ENCODE measurements at regions not wholly inside any gene's neighbourhood (a gene's known extent, or its start where the extent isn't known, plus 50 kb on each side); places are given as distances from the start of the nearest gene placed in this dataset.
A peak's percentile ranks its signal among the peaks of the same experiment; 100 is the strongest.
"Not testable (repeated sequence)": the region's sequence is repeated elsewhere in the genome, so short reads cannot be mapped to it uniquely, and the experiment has no call there.

DNA sequence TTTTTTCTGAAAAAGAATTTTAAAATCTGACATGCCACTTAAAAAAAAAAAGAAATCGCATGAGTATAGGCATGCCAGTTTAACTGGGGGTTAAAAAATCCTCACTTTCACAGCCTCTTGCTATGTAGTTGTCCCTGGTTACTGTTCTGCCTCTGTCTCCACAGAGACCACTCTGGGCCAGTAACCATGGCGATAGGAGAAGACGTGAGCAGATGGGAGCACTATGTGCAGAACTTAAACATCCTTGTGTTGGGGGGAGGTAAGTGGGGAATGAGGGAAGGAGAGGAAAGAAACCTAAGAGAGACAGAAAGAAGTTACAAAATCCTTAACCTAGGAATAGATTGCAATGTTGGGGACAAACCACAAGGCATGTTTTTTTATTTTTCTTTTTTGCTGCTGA lies 75.9 kb upstream of the CYRIA start:
- intact Hi-C loops (cut with micrococcal nuclease): no loop called here
- no peak for ATAC-seq
- no peak for DNase-seq

- peak; percentile 96 for ATAC-seq
- intact Hi-C loops (cut with micrococcal nuclease): no loop called here
- DNase-seq: peak; percentile 37
Measured at GRCh38 chr2:16739778-16740581, 74.3 kb upstream of the CYRIA start.

DNA sequence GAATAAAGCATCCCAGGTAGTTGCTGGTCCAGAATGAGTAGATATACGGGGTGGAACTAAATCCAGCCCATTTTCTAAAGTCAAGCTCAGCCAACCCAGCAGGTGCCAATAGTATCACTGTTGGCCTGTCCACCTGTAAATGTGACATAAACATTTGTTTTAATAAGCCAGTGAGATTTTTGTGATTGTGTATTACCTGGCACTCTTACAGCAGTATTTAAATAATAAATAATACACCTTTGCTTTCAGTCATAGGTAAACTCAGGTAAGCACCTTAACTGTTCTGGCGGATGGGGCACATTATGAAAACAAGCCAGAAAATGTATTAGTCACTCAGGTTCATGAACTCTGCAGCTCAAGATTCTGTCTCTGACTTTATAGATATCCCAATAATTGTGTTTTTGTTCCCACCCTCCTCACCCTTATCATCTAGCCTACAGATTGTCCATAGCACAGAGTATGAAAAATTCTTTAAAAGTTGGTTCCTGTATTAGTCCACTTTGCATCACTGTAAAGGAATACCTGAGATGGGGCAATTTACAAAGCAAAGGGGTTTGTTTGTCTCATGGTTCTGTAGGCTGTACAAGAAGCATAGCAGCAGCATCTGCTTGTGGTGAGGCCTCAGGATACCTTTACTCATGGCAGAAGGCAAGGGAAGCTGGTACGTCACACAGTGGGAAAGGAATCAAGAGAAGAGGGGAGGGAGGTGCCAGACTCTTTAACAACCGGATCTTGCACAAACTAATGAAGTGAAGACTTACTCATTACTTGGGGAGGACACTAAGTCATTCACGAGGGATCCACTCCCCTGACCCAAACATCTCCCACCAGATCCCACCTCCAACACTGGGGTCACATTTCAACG lies 73.0 kb upstream of the CYRIA start:
- intact Hi-C loops (cut with micrococcal nuclease): no loop called here
- no peak for DNase-seq
- no peak for ATAC-seq

DNA sequence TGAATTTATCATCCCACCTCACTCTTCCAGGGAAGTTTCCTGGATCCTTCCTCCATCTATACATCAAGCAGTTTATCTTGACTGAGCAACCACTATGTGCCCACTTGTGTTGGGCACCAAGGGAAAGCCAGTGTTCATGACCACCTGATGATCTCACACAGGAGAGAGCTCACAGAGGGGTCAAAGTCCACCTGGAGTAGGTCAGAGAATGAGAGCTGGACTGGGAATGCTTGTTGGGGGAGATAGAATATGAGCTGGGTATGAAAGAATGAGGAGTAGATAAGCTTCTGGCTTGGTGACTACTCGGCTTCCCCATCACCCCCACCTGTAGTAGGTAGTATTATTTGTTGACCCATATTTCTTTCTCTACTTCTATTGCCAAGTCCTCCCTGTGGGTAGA lies 72.2 kb upstream of the CYRIA start:
- intact Hi-C loops (cut with micrococcal nuclease): no loop called here
- DNase-seq: no peak
- ATAC-seq: no peak

DNA sequence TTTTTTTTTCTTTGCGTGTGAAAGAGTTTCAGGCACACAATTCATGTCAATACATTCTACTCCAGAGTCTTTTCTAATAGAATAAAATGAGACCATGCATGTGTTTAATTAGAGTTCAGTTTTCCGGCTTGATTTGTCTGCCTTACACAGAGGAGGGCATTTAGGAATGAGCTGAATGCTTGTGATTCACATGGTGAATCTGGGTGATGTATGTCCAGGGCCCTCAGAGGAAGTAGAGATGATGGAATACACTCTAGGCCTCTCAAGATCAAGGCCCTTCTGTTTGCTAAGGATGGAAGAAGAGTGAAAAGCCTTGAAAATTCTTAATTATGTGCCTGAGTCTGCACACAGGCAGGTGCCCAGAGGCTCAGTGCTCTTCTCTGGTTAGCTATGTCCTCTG lies 71.0 kb upstream of the CYRIA start:
- DNase-seq (no peak), ATAC-seq (no peak)
- intact Hi-C loops (cut with micrococcal nuclease): no loop called here

DNA sequence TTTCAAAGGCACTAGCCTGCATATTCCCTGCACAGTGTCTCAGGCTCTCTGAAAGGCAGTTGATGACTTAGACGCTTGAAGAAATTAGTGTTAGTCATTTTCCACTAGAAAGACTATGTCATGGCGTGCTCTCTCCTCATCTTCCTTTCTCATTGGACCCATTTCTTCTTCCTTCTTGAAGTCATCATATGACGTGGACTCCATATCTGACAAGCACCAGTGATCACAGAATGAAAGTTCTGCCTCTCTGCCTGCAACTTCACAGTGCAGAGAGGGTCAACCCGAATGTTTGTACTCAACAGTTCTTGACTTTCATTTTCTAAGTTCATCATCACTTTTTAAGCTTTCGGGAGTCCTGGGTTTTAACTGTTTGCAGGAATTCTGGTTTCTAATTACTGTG lies 63.7 kb upstream of the CYRIA start:
- ATAC-seq: no peak
- intact Hi-C loops (cut with micrococcal nuclease): no loop called here
- no peak for DNase-seq

GRCh38 chr2:16728351-16729136 lies 62.9 kb upstream of the CYRIA start:
- DNase-seq: no peak
- intact Hi-C loops (cut with micrococcal nuclease): no loop called here
- ATAC-seq: no peak

DNA sequence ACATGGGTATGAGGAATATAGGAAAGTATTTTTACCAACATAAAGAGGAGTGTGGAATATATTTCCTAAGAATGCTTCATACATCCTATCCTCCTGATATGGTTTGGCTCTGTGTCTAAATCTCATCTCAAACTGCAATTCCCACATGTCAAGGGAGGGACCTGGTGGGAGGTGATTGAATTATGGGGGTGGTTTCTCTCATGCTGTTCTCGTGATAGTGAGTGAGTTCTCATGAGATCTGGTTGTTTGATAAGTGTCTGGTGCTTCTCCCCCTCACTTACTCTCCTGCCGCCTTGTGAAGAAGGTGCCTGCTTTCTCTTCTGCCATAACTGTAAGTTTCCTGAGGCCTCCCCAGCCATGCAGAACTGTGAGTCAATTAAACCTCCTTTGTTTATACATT lies 62.2 kb upstream of the CYRIA start:
- intact Hi-C loops (cut with micrococcal nuclease); ATAC-seq; DNase-seq: not testable (repeated sequence)

DNA sequence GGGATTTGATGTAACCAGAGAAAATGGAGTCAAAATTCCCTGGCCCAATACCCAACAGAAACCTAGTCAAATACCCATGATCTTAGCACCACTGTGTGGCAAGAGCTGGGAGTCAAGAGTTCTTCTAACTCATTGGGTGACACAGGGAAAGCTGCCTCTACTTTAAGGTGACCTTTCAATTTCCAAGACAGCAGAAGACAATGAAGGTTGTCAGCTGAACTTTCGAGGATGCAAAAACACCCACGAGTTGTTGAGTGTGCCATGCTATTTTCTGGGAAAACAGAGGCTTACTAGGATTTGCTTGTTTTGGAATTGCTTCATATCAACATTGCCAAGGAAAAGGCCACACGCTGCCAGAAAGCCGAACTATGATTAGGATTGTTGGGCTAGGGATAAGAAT lies 61.6 kb upstream of the CYRIA start:
- intact Hi-C loops (cut with micrococcal nuclease): no loop called here
- no peak for DNase-seq
- peak; percentile 41 for ATAC-seq

DNA sequence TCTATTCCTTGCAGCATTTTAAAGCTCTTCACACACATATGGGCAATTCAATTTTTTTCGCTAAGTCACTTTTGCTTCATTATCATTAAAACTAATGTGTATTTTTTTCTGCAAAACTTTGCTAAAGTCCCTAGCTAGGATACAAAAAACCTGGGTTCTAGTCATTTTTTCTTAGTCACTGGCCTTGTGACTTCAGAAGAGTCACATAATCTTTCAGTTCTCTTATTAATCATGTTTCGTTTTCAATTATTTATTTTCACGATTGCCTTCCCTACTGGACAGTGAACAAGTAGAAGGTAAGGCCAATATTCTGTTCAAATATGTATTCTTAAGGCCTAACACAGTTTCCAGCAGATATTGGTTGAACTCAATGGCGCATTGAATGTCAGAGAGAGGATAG lies 60.9 kb upstream of the CYRIA start:
- no peak for ATAC-seq
- intact Hi-C loops (cut with micrococcal nuclease): no loop called here
- DNase-seq: no peak

- DNase-seq (no peak), ATAC-seq (no peak)
- intact Hi-C loops (cut with micrococcal nuclease): no loop called here
Measured at GRCh38 chr2:16726147-16726546, 60.5 kb upstream of the CYRIA start.

DNA sequence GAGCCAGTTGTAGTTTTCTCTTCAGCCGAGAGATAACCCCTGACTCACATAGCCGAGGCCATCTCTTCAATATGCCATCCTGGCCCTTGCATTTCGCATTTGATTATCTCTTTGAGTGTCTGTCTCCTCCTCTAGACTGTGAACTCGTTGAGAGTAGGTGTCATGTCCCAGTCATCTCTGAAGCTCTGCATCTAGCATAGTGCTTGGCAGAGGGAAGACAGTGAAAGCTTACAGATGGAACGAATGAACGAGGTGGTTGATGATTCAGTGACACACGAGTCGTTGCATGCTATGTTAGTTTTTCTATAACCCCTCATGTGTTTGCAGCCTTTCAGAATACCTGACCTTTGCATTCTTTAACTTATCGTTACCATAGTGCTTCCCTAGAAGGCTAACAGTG lies 59.9 kb upstream of the CYRIA start:
- no peak for ATAC-seq
- intact Hi-C loops (cut with micrococcal nuclease): no loop called here
- DNase-seq: no peak

DNA sequence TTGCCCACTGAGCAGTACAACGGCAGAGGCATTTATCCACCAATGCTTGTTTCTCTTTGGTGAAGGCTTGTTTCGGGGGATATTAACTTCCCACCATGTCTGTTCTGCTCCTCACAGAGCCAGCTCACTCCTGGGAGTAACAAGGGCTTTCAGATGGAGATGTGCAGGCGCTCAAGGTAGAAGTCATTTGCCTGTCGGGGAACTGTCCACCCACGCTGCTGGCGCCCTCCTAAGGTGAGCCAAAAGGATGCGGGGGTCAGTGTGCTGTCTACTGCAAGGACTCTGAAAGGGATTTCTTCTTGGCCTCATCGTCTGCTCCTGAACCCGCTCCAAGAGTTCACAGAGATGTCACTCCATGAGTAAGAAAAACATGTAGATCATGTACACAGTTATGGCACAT lies 57.0 kb upstream of the CYRIA start:
- intact Hi-C loops (cut with micrococcal nuclease): no loop called here
- DNase-seq: no peak
- ATAC-seq: no peak

- DNase-seq: no peak
- no peak for ATAC-seq
- intact Hi-C loops (cut with micrococcal nuclease): no loop called here
Measured at GRCh38 chr2:16722126-16722525, 56.5 kb upstream of the CYRIA start.

GRCh38 chr2:16721529-16721928 lies 55.9 kb upstream of the CYRIA start:
- DNase-seq; ATAC-seq; intact Hi-C loops (cut with micrococcal nuclease): not testable (repeated sequence)

DNA sequence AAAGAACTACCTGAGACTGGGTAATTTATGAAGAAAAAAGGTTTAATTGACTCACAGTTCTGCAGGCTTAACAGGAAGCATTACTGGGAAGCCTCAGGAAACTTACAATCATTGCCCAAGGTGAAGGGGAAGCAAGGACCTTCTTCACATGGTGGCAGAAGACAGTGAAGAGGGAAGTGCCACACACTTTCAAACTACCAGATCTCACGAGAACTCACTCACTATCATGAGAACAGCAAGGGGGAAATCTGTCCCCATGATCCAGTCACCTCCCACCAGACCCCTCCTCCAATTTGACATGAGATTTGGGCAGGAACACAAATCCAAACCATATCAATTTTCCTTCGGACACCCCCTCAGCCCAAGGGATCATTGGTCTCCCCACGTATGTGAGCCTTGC lies 55.1 kb upstream of the CYRIA start:
- ATAC-seq; intact Hi-C loops (cut with micrococcal nuclease); DNase-seq: not testable (repeated sequence)

GRCh38 chr2:16719485-16719808 lies 53.8 kb upstream of the CYRIA start:
- intact Hi-C loops (cut with micrococcal nuclease): no loop called here
- DNase-seq: peak; percentile 31
- ATAC-seq: peak; percentile 75

DNA sequence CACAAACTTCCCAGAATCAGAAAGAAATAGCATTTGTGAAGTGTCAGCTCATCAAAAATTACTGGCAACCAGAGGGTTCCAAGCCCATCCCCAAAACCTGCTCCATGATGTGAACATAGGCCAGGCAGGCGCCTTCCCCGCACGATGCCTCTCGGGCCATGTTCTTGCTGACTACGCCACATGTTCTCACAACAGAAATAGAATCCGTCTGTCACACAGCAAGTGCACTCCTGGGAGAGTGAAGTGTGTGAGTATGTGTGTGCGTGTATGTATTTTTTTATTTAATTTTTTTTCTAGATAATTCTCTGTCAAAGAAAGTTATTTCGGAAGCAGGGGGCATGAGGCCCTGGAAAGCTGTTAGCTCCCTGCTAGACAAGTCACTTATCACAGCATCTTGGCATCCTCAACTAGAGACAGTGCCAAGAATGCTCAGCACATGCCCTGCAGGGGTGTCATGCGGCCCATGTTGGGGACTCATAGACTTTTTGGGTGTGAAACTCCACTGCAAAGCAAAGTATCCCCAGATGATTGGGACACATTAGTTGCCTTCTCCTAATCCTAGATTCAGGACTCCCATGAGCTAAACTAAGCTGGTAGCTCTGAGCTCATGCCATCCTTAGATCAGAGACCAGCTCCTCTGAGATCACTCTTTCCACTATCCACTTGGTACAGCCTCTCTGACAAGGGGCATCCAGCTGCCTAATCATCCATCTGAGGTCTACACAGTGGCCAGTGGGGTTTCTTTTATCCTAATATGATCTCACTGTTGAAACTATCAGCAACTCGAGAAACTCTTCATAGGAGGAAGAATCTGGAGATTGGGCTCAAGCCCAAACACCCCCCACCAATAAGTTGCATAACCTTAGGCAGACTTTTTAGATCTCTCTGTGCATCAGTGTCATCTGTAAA lies 53.2 kb upstream of the CYRIA start:
- ATAC-seq (peak; percentile 78), DNase-seq (peak; percentile 33)
- intact Hi-C loops (cut with micrococcal nuclease): no loop called here

- ATAC-seq: peak; percentile 18
- no peak for DNase-seq
- intact Hi-C loops (cut with micrococcal nuclease): no loop called here
Measured at GRCh38 chr2:16717477-16717876, 51.8 kb upstream of the CYRIA start.

Data from left ventricle myocardium superior (tissue), 1 donor.